Skeletal muscle satellite cell (primary cell): ENCODE measurements at regions not wholly inside any gene's neighbourhood (a gene's known extent, or its start where the extent isn't known, plus 50 kb on each side); places are given as distances from the start of the nearest gene placed in this dataset.

Experiments used
- H3K27me3 ChIP-seq: 2 replicates; pipeline ENCODE4 v1.7.0; 2013; ENCODE audit warnings: low read length; ENCODE audit not compliant: control insufficient read depth, insufficient read depth
- H3K36me3 ChIP-seq: 2 replicates; pipeline ENCODE4 v1.7.0; 2013; ENCODE audit warnings: mild to moderate bottlenecking, control low read depth, low read length; ENCODE audit not compliant: insufficient read depth
- H3K4me1 ChIP-seq: 2 replicates; pipeline ENCODE4 v1.7.0; 2013; ENCODE audit warnings: low read length; ENCODE audit not compliant: control insufficient read depth, insufficient read depth
- H3K4me2 ChIP-seq: 2 replicates; pipeline ENCODE4 v1.7.0; 2013; ENCODE audit warnings: mild to moderate bottlenecking, low read length
- H3K4me3 ChIP-seq: 2 replicates; pipeline ENCODE4 v1.7.0; 2013; ENCODE audit warnings: low read length
- H3K9ac ChIP-seq: 2 replicates; pipeline ENCODE4 v1.7.0; 2013; ENCODE audit warnings: mild to moderate bottlenecking, low read depth, low read length, moderate library complexity
- H3K9me3 ChIP-seq: replicated peaks from 2 replicates; pipeline ENCODE4 v1.7.0; 2013; ENCODE audit warnings: mild to moderate bottlenecking, control low read depth, low read length

GRCh38 chr6:14826456-14826855, 419.4 kb upstream of the JARID2 start:
- Histone ChIP-seq H3K9ac (no peak overlapping the region), H3K36me3 (no peaks in the 10 kb centered on the region), H3K9me3 (no peaks in the 10 kb centered on the region), H3K4me1 (peaks cover 7% of the 10 kb centered on the region), H3K27me3 (no peaks in the 10 kb centered on the region), H3K4me2 (no peak overlapping the region), H3K4me3 (no peak overlapping the region)

- H3K4me1 ChIP-seq, result peaks cover 7% of the 10 kb centered on the region
- no peak overlapping the region for H3K9ac ChIP-seq
- no peaks in the 10 kb centered on the region for H3K27me3 ChIP-seq
- no peaks in the 10 kb centered on the region for H3K9me3 ChIP-seq
- H3K4me2 ChIP-seq, result no peak overlapping the region
- H3K4me3 ChIP-seq, result no peak overlapping the region
- H3K36me3 ChIP-seq, result no peaks in the 10 kb centered on the region
Measured at GRCh38 chr6:14827354-14827753, 418.5 kb upstream of the JARID2 start.

GRCh38 chr6:14828201-14828611, 417.7 kb upstream of the JARID2 start:
- no peak overlapping the region for H3K4me2 ChIP-seq
- no peaks in the 10 kb centered on the region for H3K9me3 ChIP-seq
- H3K27me3 ChIP-seq, result no peaks in the 10 kb centered on the region
- no peaks in the 10 kb centered on the region for H3K36me3 ChIP-seq
- H3K9ac ChIP-seq, result no peak overlapping the region
- peaks cover 7% of the 10 kb centered on the region for H3K4me1 ChIP-seq
- no peak overlapping the region for H3K4me3 ChIP-seq

DNA sequence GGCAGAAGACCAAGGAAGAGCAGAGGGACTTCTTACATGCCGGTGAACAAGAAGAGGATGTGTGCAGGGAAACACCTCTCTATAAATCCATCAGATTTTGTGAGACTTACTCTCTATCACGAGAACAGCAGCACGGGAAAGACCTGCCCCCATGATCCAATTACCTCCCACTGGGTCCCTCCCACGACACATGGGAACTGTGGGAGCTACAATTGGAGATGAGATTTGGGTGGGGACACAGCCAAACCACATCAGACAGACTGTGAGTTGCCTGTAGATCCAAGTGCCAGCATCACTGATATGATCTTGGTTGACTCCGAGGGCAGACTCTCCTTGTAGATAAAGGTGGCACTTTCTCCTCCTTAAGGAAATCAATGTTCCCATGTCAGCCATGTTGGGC, 414.8 kb upstream of the JARID2 start:
- Histone ChIP-seq H3K27me3 (no peaks in the 10 kb centered on the region), H3K4me3 (no peak overlapping the region), H3K4me1 (no peaks in the 10 kb centered on the region), H3K36me3 (no peaks in the 10 kb centered on the region), H3K4me2 (no peak overlapping the region), H3K9ac (no peak overlapping the region), H3K9me3 (no peaks in the 10 kb centered on the region)

DNA sequence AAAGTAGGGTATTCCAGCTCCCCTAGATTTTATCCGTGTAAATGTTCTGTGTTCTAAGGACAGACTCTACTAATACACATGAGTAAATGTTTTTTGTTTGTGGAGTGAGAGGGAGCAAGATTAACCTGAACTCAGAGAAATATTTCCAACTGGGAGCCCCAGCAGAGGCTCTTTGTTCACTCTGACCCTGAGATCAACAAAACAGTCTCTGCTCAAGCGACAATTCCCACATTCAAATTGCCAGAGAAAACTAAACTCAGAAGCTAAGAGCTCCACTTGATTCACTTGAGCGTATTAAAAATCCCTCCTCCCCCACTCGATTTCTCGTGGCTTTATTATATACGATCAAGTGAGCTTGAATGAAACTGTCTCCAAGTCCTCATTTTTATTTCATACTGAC, 413.9 kb upstream of the JARID2 start:
- Histone ChIP-seq H3K9ac (no peak overlapping the region), H3K4me3 (no peak overlapping the region), H3K4me2 (no peak overlapping the region)

GRCh38 chr6:14832427-14832826, 413.4 kb upstream of the JARID2 start:
- Histone ChIP-seq H3K4me2 (no peak overlapping the region), H3K4me1 (no peaks in the 10 kb centered on the region), H3K36me3 (no peaks in the 10 kb centered on the region), H3K4me3 (no peak overlapping the region), H3K9ac (no peak overlapping the region), H3K9me3 (no peaks in the 10 kb centered on the region), H3K27me3 (no peaks in the 10 kb centered on the region)

More for the DNA sequence above, 413.9 kb upstream of the JARID2 start:
- Histone ChIP-seq H3K27me3 (no peaks in the 10 kb centered on the region), H3K4me1 (no peaks in the 10 kb centered on the region), H3K36me3 (no peaks in the 10 kb centered on the region), H3K9me3 (no peaks in the 10 kb centered on the region)

GRCh38 chr6:14834851-14835530, 410.9 kb upstream of the JARID2 start:
- Histone ChIP-seq H3K9me3 (no peaks in the 10 kb centered on the region), H3K27me3 (no peaks in the 10 kb centered on the region), H3K36me3 (no peaks in the 10 kb centered on the region), H3K4me3 (no peak overlapping the region), H3K9ac (no peak overlapping the region), H3K4me2 (no peak overlapping the region), H3K4me1 (no peaks in the 10 kb centered on the region)

- H3K4me2 ChIP-seq, result no peak overlapping the region
- H3K9ac ChIP-seq, result no peak overlapping the region
- H3K4me1 ChIP-seq, result peaks cover 2% of the 10 kb centered on the region
- H3K36me3 ChIP-seq, result no peaks in the 10 kb centered on the region
- no peaks in the 10 kb centered on the region for H3K27me3 ChIP-seq
- H3K9me3 ChIP-seq, result no peaks in the 10 kb centered on the region
- H3K4me3 ChIP-seq, result no peak overlapping the region
Measured at GRCh38 chr6:14837435-14837834, 408.4 kb upstream of the JARID2 start.

DNA sequence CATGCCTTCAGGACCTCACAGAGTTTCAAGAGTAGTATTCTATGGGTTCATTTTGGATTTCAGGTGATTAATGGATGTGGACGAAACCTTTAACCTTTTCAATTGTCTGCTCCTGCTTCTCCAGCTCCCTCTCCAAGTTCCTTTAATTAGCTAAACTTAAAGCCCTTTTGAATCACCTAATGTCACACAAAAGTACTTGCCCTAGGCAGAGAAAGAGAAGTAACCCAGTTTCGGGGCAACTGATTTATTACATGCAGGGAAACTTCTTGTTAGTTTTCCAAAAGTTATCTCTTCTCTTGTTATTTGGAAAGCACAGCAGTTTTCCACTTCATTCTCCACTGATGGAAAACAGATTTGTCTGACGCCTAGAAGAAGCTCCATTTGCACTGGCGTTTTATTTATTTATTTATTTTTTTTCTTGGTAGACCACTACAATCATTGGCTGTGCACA, 407.7 kb upstream of the JARID2 start:
- no peaks in the 10 kb centered on the region for H3K36me3 ChIP-seq
- H3K4me1 ChIP-seq, result peaks cover 5% of the 10 kb centered on the region
- H3K4me3 ChIP-seq, result no peak overlapping the region
- no peak overlapping the region for H3K9ac ChIP-seq
- no peaks in the 10 kb centered on the region for H3K27me3 ChIP-seq
- H3K4me2 ChIP-seq, result no peak overlapping the region
- H3K9me3 ChIP-seq, result no peaks in the 10 kb centered on the region

DNA sequence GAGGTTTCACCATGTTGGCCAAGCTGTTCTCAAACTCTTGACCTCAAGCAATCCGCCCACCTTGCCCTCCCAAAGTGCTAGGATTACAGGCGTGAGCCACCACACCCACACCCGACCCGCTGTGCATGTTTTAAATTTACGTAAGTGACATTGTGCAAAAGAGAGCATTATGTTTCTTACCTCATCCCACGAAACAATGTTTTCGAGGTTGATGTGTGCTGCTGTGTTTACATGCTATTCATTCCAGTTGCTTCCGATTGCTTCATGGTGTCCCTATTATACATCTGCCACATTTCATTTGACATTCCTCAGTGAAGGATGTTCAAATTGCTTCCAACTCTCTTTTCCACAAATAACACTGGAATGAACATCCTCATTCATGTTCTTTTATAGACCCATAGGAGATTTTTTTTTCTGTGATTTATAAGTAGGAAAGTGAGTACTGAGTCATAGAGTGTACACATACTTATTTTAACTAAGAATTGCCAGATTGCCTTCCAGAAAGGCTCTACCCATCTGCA, 403.9 kb upstream of the JARID2 start:
- H3K4me3 ChIP-seq, result no peak overlapping the region
- H3K4me2 ChIP-seq, result peak overlapping the region; percentile 37
- no peaks in the 10 kb centered on the region for H3K36me3 ChIP-seq
- peaks cover 5% of the 10 kb centered on the region for H3K4me1 ChIP-seq
- no peaks in the 10 kb centered on the region for H3K9me3 ChIP-seq
- no peaks in the 10 kb centered on the region for H3K27me3 ChIP-seq
- peak overlapping the region; percentile 65 for H3K9ac ChIP-seq

GRCh38 chr6:14844411-14844810, 401.5 kb upstream of the JARID2 start:
- H3K36me3 ChIP-seq, result no peaks in the 10 kb centered on the region
- H3K4me1 ChIP-seq, result peaks cover 5% of the 10 kb centered on the region
- no peak overlapping the region for H3K9ac ChIP-seq
- H3K4me2 ChIP-seq, result no peak overlapping the region
- no peaks in the 10 kb centered on the region for H3K27me3 ChIP-seq
- no peaks in the 10 kb centered on the region for H3K9me3 ChIP-seq
- H3K4me3 ChIP-seq, result no peak overlapping the region

DNA sequence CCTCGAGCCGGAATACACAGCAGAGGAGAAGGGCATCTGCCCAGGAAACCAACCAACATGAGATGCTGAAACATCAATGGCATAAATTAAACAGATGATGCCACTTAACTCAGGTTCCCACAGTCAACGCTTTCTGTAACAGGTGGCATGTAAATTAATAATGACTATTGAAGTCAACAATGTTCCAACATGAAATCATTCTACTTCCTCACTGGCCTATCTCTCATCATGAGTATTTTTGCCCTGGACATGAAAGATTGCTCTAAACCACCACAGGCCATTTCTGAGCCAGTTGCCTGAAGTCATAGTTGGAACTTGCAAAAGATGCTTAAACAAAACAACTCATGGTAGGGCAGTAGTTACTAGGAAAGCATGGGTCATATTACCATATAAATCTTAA, 397.9 kb upstream of the JARID2 start:
- H3K4me1 ChIP-seq, result no peaks in the 10 kb centered on the region
- H3K9ac ChIP-seq, result no peak overlapping the region
- no peaks in the 10 kb centered on the region for H3K36me3 ChIP-seq
- H3K4me3 ChIP-seq, result no peak overlapping the region
- no peaks in the 10 kb centered on the region for H3K9me3 ChIP-seq
- no peak overlapping the region for H3K4me2 ChIP-seq
- no peaks in the 10 kb centered on the region for H3K27me3 ChIP-seq
